ENCODE measurements at regions not wholly inside any gene's neighbourhood (a gene's known extent, or its start where the extent isn't known, plus 50 kb on each side); places are given as distances from the start of the nearest gene placed in this dataset.

- TF ChIP-seq CTCF (IDR thresholded peaks at IDR 0.05) (no peak), POLR2A (IDR thresholded peaks at IDR 0.05) (no peak)
Observed at GRCh38 chr4:156411531-156411930, 457.9 kb upstream of the CTSO start.

Data from body of pancreas (tissue), 4 donors.